GM12878 (cell line): ENCODE measurements at regions not wholly inside any gene's neighbourhood (a gene's known extent, or its start where the extent isn't known, plus 50 kb on each side); places are given as distances from the start of the nearest gene placed in this dataset.

Source experiments
- ATAC-seq: fragments of 200-7000 bp; cut with Tn5 transposase; 3 replicates; pipeline ENCODE4 v1.9.1; 2020; ENCODE audit warnings: mild to moderate bottlenecking, moderate library complexity
- BruUV-seq: library from RNA; stranded (reverse); fragments of 400-500 nt; replicated peaks from 2 replicates; lab custom pipeline; 2021; lab: Mats Ljungman, UMichigan
- CTCF ChIA-PET: fragments of 300-600 bp; sonication (Branson Sonifier 250); formaldehyde crosslinking; extraction: SDS; loops from one replicate; lab custom pipeline; 2021; ENCODE audit warnings: inconsistent platforms; lab: Yijun Ruan, JAX
- POLR2A ChIA-PET: fragments of 350-600 bp; formaldehyde crosslinking; extraction: SDS; loops from one replicate; lab custom pipeline; 2021; ENCODE audit warnings: inconsistent platforms; lab: Charles Lee
- RAD21 ChIA-PET: fragments of 300-600 bp; sonication (Branson Sonifier 250); formaldehyde crosslinking; loops from one replicate; lab custom pipeline; 2023; ENCODE audit warnings: antibody characterized with exemption; ENCODE audit not compliant: unreplicated experiment; lab: Charles Lee
- SMC1A ChIA-PET: fragments of 300-600 bp; sonication (Branson Sonifier 250); formaldehyde crosslinking; loops from one replicate; lab custom pipeline; 2023; ENCODE audit not compliant: unreplicated experiment, uncharacterized antibody; lab: Charles Lee
- DNase-seq: peaks from one replicate; pipeline ENCODE4 v3.0.0-alpha.2; 2011; ENCODE audit warnings: low read depth, low spot score
- FAIRE-seq: peaks from 3 replicates; lab custom pipeline; 2011; peaks lifted over from hg19 to GRCh38; lab: Jason Lieb, UNC
- H2AFZ ChIP-seq: 2 replicates; pipeline ENCODE4 v1.6.0; 2011; ENCODE audit warnings: low read depth, low read length, control low read depth; ENCODE audit not compliant: control insufficient read depth
- H3K27ac ChIP-seq: 2 replicates; pipeline ENCODE4 v1.5.1; 2011; ENCODE audit warnings: control low read depth; ENCODE audit not compliant: control insufficient read depth, insufficient read depth
- H3K27me3 ChIP-seq, 2 experiments: replicated peaks in 1 of 2; 2 replicates each; pipeline versions ENCODE4 v1.6.0 to v1.6.1; 2011; ENCODE audit warnings: low read length in 1 of 2; ENCODE audit not compliant: control insufficient read depth in 2 of 2, insufficient read depth in 2 of 2
- H3K36me3 ChIP-seq, 2 experiments: 2 replicates each; pipeline ENCODE4 v1.5.1; 2011; ENCODE audit warnings: low read length in 1 of 2; ENCODE audit not compliant: control insufficient read depth in 2 of 2, insufficient read depth in 2 of 2
- H3K4me1 ChIP-seq: 2 replicates; pipeline ENCODE4 v1.6.1; 2011; ENCODE audit warnings: mild to moderate bottlenecking, low read length, moderate library complexity, mixed read lengths; ENCODE audit not compliant: control insufficient read depth, insufficient read depth
- H3K4me2 ChIP-seq: 2 replicates; pipeline ENCODE4 v1.6.0; 2011; ENCODE audit warnings: control low read depth; ENCODE audit not compliant: control insufficient read depth, insufficient read depth
- H3K4me3 ChIP-seq: fragments of 200-600 bp; sonication (generic); 2 replicates; pipeline ENCODE4 v1.5.1; 2016
- H3K79me2 ChIP-seq: 2 replicates; pipeline ENCODE4 v1.6.0; 2011; ENCODE audit warnings: low read length; ENCODE audit not compliant: control insufficient read depth, insufficient read depth
- H3K9ac ChIP-seq: 2 replicates; pipeline ENCODE4 v1.8.0; 2011; ENCODE audit warnings: low read length, control low read depth, mixed read lengths; ENCODE audit not compliant: control insufficient read depth, insufficient read depth
- H3K9me3 ChIP-seq: replicated peaks from 3 replicates; pipeline ENCODE4 v1.5.1; 2011; ENCODE audit warnings: mild to moderate bottlenecking, low read length; ENCODE audit not compliant: control insufficient read depth, insufficient read depth
- H4K20me1 ChIP-seq: 2 replicates; pipeline ENCODE4 v1.6.0; 2011; ENCODE audit not compliant: control insufficient read depth, insufficient read depth
- CREB1 ChIP-seq: IDR thresholded peaks from 2 replicates; pipeline ENCODE4 v1.6.1; 2012; ENCODE audit warnings: low read depth, mild to moderate bottlenecking, inconsistent platforms
- DPF2 ChIP-seq: fragments of 450-650 bp; IDR thresholded peaks from 2 replicates; pipeline ENCODE4 v1.6.1; 2017; ENCODE audit warnings: mild to moderate bottlenecking
- EGR1 ChIP-seq, 2 experiments: IDR thresholded peaks; 1 replicate in 1 of 2; 2 replicates in 1 of 2; pipeline ENCODE4 v1.6.1; 2011 to 2012; ENCODE audit warnings: low read depth in 2 of 2, low read length in 2 of 2, borderline replicate concordance in 1 of 2, mild to moderate bottlenecking in 1 of 2, moderate library complexity in 1 of 2
- ETV6 ChIP-seq, 2 experiments: fragments of 450-650 bp in 1 of 2; IDR thresholded peaks in 1 of 2; conservative IDR thresholded peaks in 1 of 2; 2 replicates each; pipeline ENCODE4 v1.6.1; 2014; ENCODE audit warnings: antibody characterized with exemption in 1 of 2, borderline replicate concordance in 1 of 2, low read depth in 1 of 2, mild to moderate bottlenecking in 1 of 2, moderate library complexity in 1 of 2
- HDGF ChIP-seq: fragments of 450-650 bp; IDR thresholded peaks from 2 replicates; pipeline ENCODE4 v1.6.1; 2016; ENCODE audit warnings: antibody characterized with exemption
- KLF5 ChIP-seq: fragments of 450-650 bp; IDR thresholded peaks from 2 replicates; pipeline ENCODE4 v1.6.1; 2014; ENCODE audit warnings: mild to moderate bottlenecking; ENCODE audit not compliant: partially characterized antibody
- NFYB ChIP-seq: IDR thresholded peaks from 2 replicates; pipeline ENCODE4 v1.6.1; 2011; ENCODE audit warnings: low read depth, mild to moderate bottlenecking, low read length, improper control_type of control experiment, moderate library complexity; ENCODE audit not compliant: insufficient read depth
- PML ChIP-seq: IDR thresholded peaks from 2 replicates; pipeline ENCODE4 v1.6.1; 2012; ENCODE audit warnings: low read length, inconsistent platforms
- POU2F2 ChIP-seq: IDR thresholded peaks from 3 replicates; pipeline ENCODE4 v1.6.1; 2011; ENCODE audit warnings: low read depth, mild to moderate bottlenecking, low read length, borderline replicate concordance
- RCOR1 ChIP-seq: conservative IDR thresholded peaks from 2 replicates; pipeline ENCODE4 v1.6.1; 2012; ENCODE audit warnings: low read depth, low read length, improper control_type of control experiment
- RUNX3 ChIP-seq: IDR thresholded peaks from 2 replicates; pipeline ENCODE4 v1.6.1; 2012; ENCODE audit warnings: low read length, inconsistent platforms
- SMARCA5 ChIP-seq: fragments of 450-650 bp; IDR thresholded peaks from 2 replicates; pipeline ENCODE4 v1.6.1; 2017; ENCODE audit warnings: mild to moderate bottlenecking
- SUZ12 ChIP-seq: fragments of 200-600 bp; sonication (generic); IDR thresholded peaks from one replicate; pipeline ENCODE4 v1.6.1; 2018; ENCODE audit warnings: antibody characterized with exemption, mild to moderate bottlenecking; ENCODE audit not compliant: unreplicated experiment
- TCF12 ChIP-seq: IDR thresholded peaks from 2 replicates; pipeline ENCODE4 v1.6.1; 2011; ENCODE audit warnings: low read depth, mild to moderate bottlenecking, low read length
- USF1 ChIP-seq: IDR thresholded peaks from 2 replicates; pipeline ENCODE4 v1.6.1; 2011; ENCODE audit warnings: borderline replicate concordance, low read depth, mild to moderate bottlenecking, moderate library complexity, mixed read lengths, low read length; ENCODE audit not compliant: insufficient read depth; ENCODE audit errors: extremely low read length
- WRNIP1 ChIP-seq: IDR thresholded peaks from 2 replicates; pipeline ENCODE4 v1.6.1; 2011; ENCODE audit warnings: low read depth, low read length, improper control_type of control experiment, borderline replicate concordance
- ZBED1 ChIP-seq: IDR thresholded peaks from 2 replicates; pipeline ENCODE4 v1.6.1; 2016; ENCODE audit warnings: borderline replicate concordance
- ZNF24 ChIP-seq: fragments of 450-650 bp; IDR thresholded peaks from 2 replicates; pipeline ENCODE4 v1.6.1; 2017; ENCODE audit warnings: antibody characterized with exemption, mild to moderate bottlenecking
- ZNF274 ChIP-seq: IDR thresholded peaks from one replicate; pipeline ENCODE4 v1.8.0; 2011; ENCODE audit not compliant: insufficient read length, insufficient read depth
- WGBS: methylation state at CpG from one replicate; pipeline ENCODE4 v1.1.6; 2016; ENCODE audit warnings: low lambda C conversion rate; ENCODE audit not compliant: insufficient replicate concordance, insufficient coverage; ENCODE audit errors: missing lambda C conversion rate; 5-methylcytosine and 5-hydroxymethylcytosine counted together
- in situ Hi-C: fragments of 300-500 bp; cut with MboI; formaldehyde crosslinking; loops from 9 replicates; pipeline ENCODE4 v1.14.3; 2018; ENCODE audit warnings: mixed read lengths
- intact Hi-C: fragments of 100-400 bp; cut with micrococcal nuclease; formaldehyde crosslinking; loops from one replicate; pipeline ENCODE4 v1.14.2; 2022; ENCODE audit not compliant: unreplicated experiment

DNA sequence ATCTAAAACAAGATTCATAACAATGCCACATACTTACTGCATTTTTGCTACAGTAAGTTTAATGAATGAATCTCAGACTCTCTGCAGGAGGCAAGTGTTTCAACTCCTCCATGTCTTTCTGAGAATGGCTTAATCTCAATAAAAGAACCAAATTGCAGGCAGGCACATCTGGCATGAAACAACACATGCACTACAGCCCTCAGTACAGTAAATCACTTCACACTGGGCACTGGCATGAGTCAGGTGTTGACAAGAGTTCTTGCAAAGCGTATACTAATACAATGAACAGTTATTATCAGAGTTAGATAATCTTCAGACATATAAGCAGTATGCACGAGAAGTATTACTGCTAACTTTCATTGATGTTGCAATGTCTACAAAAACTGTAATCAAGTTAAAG is 1386.8 kb downstream of the MRPL39 start:
- in situ Hi-C loops (no loop called here), intact Hi-C loops (no loop called here)
- no peak for ATAC-seq
- no peaks in the 10 kb centered on the region for H3K9me3 ChIP-seq
- no TSS peak for BruUV-seq
- no peak overlapping the region for H3K4me3 ChIP-seq
- no peak overlapping the region for H2AFZ ChIP-seq
- 0% methylated on average over 2 of the region's 2 CpGs for whole genome bisulfite sequencing
- no peaks in the 10 kb centered on the region for H3K79me2 ChIP-seq
- no peaks in the 10 kb centered on the region for H3K27me3 ChIP-seq
- CTCF ChIA-PET, result no interaction called here
- TF ChIP-seq CREB1, result no peak
- no peak for TF ChIP-seq KLF5
- TF ChIP-seq USF1, result no peak
- no peak for TF ChIP-seq ZNF274
- no peak for TF ChIP-seq RCOR1
- TF ChIP-seq EGR1 (IDR thresholded peaks at IDR 0.05; ENCODE audit: borderline replicate concordance in 1 of 2, low read depth in 2 of 2, low read length in 2 of 2), result no peak
- TF ChIP-seq PML, result no peak
- TF ChIP-seq WRNIP1, result no peak
- TF ChIP-seq NFYB, result no peak
- TF ChIP-seq HDGF, result no peak
- TF ChIP-seq ZNF24, result no peak
- no peak for TF ChIP-seq TCF12
- no peak for TF ChIP-seq POU2F2
- no peak for TF ChIP-seq ZBED1
- TF ChIP-seq RUNX3, result no peak
- TF ChIP-seq SMARCA5, result no peak
- no peak for TF ChIP-seq ETV6 (conservative IDR thresholded peaks at IDR 0.05 in 1 of 2, IDR thresholded peaks at IDR 0.05 in 1 of 2; ENCODE audit: borderline replicate concordance in 1 of 2, low read depth in 1 of 2)
- no peak for TF ChIP-seq DPF2
- no peak for TF ChIP-seq SUZ12
- TF ChIP-seq, all 136 proteins: peak for 0
- POLR2A ChIA-PET, result no interaction called here
- no peak for DNase-seq
- RAD21 ChIA-PET, result no interaction called here
- Histone ChIP-seq H3K4me2 (no peak overlapping the region), H3K4me1 (no peaks in the 10 kb centered on the region), H3K9ac (no peak overlapping the region), H3K27ac (no peak overlapping the region), H4K20me1 (no peaks in the 10 kb centered on the region), H3K36me3 (no peaks in the 10 kb centered on the region)
- SMC1A ChIA-PET, result no interaction called here
- no peak for FAIRE-seq
